HT1080 (cell line): ENCODE measurements at regions not wholly inside any gene's neighbourhood (a gene's known extent, or its start where the extent isn't known, plus 50 kb on each side); places are given as distances from the start of the nearest gene placed in this dataset.

Experiments used
- DNase-seq: peaks from one replicate; pipeline ENCODE4 v3.0.0-alpha.2; 2015; ENCODE audit warnings: low read depth

DNA sequence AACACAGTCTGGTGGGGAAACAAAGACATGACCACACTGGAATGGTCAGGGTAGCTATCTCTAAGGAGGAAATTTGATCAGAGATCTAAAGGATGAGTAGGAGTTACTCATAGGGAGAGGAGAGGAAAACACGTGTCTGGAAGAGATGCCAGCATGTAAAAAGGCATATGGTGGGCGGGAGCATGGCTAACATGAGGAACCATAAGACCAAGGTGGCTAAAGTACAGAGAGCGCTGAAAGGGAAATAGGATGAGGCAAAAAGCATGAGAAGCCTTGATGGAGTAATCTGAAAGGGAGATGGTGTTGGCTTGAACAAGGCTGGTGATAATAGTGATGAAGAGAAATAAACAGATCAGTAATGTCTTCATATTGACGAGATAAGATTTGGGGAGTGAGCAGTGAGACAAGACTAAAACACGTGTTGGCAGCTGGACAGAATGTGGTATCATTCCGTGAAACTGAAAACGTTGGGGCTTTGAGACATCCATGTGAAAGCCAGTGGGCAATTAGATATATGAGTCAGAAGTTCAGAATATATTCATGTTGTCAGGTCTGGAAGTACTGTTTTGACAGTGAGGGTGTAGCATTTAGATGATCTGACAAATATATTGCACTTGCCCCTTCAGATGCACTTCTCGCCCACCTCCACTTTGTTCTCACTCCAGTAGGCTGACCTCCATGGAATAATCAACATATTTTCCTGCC is 209.1 kb upstream of the KCNN2 start:
- DNase-seq = peak; percentile 69

DNA sequence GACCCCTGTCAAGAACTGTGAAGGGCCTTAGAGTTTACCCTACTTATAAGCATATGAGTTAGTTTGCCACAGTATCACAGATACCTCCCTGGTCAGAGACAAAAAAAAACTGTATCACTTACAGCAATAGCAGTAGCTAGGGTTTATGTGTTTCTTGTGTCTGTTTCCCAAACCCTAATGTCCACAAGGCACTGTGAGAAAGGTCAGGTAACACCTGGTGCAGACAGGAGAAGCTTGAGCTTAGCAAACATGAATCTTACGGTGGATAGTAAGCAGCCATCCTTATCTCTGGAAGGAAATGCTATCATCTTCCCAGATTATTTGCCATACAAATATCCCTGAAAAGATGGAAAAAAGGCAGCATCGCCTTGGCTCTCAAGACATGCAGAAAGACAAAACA is 208.5 kb upstream of the KCNN2 start:
- no peak for DNase-seq

DNA sequence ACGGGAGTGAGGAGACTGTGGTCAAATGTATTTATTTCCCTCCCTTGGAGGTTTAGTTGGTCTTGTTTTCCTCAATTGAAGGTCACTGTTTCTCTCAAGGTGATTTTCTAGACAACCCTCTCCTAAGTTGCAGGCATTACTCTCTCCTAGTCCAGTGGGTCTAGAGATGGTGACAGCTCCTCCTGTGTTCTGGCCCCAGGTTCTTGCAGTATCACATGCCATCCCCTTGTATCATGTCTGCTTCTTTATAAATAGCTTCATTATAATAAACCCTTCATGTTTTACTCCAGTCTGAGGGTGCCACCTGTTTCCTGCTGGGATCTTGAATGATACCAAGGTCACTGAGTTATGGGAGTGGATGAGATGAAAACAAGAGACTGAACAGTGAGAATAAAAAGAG is 208.0 kb upstream of the KCNN2 start:
- no peak for DNase-seq

DNA sequence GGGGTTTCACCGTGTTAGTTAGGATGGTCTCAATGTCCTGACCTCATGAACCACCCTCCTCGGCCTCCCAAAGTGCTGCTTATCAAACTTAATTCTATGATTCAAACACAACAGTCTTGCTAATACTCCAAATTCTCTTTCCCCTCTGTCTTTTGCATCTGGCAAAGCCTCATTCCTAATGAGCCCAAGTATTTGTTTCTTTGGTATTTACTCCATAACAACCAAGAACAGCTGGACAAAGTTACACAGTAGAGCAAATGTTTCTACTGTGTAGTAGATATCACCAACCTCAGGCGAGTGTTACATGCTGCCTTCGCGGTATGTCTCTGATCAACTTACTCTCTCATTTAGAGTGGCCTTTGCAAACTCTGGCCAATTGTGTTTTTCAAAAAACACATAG is 195.8 kb upstream of the KCNN2 start:
- DNase-seq = no peak

DNA sequence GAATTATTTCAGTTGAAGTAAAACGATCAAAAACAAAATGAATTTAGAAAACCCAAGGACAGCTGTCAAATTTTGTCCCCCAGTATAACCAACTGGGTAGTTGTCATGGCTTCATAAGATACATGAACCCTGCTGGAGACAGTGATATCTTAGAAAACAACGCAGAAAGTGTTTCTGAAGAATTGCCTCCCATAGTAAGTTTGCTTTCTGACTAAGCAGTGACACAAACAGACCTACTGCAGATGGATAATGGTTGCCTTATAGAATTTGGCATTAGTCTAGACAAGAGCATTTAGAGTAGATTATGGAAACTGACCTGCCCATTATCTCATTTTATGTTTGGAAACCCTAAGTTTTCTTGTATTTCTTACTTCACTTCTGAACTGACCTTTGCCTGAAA is 187.7 kb upstream of the KCNN2 start:
- DNase-seq = no peak

DNA sequence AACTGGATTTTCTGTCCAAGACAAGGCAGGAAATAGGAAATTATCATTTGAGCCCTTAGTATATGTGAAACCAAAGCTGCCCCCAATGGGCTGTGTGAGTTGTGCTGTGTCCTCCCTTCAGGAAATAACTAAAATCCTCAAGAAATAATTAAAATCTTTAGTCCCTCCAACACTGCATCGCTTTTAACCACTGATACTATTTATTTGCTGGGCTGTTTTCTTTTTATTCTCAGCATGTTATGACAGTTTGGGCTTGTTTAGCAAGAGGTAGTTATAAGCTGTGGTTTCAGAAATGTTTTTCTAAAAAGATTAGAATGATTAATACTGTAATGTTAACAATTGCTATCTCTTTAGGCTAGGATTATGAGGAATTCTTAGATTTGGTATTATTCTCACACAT is 187.0 kb upstream of the KCNN2 start:
- no peak for DNase-seq

DNA sequence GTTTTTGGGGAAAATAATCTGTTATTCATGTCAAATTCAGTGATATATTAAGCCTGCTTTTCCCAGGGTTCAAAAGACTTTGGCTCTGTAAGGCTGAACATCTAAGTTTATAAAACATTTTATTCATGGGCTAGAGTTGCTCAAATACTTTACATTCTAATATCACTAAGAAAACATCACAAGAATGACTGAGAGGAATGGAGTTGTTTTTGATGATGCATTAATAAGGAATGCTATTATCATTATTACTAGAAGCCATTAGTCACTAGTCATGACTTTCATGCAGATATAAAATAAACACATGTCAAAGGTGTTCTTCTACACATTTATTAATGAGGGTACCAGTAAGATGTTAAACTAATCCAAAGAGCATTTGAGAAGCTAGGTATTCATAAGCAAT is 185.5 kb upstream of the KCNN2 start:
- DNase-seq = no peak

DNA sequence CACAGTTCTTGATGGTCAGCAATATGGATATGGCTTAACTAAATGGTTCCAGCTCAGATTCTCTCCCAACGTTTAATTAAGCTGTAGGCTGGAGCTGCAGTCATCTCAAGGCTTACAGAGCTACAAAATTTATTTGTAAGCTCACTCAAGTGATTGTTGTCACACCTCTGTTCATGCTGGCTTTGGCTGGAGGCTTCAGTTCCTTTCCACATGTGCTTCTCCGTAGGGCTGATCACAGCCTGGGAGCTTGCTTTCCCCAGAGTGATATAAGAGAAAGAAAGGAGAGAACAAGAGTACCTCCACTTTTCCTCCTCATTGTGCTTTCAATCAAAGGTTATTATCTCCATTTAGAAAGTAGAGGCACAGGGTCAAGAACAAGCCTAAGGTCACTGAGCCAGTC is 182.7 kb upstream of the KCNN2 start:
- DNase-seq = no peak

DNA sequence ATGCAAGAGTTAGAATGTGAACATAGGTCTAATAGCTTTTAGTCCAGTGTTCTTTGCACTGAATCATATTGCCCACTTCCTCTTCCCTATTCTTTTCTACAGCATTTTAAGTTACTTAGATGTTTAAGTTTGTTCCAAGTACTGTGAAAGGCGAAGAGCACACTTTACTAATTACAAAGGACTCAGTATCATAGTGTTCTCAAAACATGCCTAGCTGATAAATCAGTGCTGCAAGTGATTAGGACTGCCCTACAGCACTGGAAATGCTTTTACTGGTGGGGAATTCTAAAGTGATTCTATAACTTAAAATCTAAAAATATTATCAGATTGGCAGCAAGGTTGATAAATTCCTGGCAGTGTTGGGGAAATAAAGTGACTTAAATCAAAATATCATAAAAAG is 177.9 kb upstream of the KCNN2 start:
- no peak for DNase-seq

DNA sequence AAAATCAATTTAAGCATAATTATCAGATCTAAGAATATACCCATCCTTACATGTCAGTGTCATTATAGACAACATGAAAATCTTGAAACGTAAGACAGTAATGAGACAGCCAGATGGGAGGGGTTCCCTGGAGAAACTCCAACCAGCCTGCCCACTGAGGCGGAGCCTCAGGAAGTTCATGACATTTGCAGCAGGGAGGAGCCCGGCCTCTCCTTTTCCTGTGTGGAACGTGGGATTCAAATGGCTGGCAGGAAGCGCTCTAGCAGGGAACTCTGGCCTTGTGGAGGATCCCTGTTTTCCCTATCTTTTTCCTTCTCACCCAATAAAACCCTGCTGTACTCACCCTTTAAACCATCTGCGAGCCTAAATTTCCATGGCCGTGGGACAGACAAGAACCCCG is 176.6 kb upstream of the KCNN2 start:
- peak; percentile 13 for DNase-seq

DNA sequence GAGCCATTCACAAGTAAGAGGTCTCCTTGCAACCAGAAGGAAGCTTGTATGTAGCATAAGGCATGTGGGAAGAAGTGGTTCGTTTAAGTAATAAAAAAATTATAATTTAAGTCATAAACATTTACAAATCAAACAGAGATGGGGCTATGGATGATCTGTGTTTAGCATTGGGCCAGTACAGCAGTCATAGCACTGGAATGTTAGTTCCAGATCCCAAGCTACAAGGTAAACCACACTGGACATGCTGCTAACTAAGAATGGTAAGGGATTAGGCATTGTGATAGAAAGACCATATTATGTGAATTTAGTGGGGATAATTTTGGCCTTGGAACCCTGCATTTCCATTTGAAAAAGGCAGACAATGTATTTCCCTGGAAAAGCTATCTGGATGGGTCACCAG is 170.4 kb upstream of the KCNN2 start:
- peak; percentile 3 for DNase-seq

DNA sequence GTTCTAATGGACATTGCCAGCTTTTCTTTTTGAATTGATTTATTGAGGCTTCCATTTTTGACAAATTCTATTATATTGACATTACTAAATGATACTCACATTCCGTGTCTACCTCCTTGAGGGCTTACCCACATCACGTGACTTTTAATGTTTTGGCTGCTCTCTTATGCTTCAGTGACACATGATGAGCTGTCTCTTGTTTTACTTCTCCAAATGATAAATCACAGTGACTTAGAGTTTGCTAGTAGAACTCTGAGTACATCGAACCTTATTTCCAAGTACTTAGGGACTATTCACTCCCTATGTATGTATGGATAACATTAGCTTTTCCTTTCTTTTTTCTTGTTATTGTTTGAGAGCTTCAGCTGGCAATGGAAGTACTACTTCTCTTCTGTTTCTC is 169.8 kb upstream of the KCNN2 start:
- peak; percentile 86 for DNase-seq

DNA sequence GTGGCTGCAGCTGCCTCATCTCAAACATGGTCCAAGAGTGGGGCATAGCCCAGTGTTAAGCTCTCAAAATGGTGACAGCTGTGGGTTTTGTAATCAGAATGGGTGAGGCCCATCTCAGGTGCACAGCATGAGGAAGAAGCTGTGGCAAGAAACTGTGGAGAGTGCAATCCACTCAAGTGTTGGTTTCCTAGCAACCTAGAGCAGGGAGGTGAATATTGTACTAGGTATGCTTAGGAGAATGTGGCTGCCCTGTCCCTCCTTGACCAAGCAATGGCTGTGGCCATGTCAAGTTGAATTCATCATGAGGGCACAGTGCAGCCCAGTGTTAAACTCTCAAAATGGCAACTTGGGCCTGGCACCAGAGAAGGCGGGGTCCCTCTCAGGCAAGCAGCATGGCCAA is 160.5 kb upstream of the KCNN2 start:
- no peak for DNase-seq

DNA sequence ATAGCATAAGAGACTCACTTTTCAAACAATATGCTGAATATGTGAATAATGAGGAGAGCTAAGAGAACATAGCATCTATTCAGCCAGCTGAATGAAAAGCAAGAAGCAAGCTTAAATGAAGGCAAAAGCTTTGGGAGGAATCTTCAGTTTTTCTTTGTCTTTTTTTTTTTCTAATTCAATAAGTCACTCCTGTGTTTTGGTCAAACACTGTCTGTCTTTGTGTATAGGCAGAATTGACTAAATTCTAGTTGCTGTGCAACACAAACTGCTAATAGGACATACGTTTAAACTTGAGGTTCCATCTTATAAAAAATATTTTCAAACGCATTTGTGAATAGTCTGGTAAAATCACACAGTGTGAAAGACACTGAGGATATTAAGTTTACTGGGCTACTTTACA is 156.9 kb upstream of the KCNN2 start:
- no peak for DNase-seq

DNA sequence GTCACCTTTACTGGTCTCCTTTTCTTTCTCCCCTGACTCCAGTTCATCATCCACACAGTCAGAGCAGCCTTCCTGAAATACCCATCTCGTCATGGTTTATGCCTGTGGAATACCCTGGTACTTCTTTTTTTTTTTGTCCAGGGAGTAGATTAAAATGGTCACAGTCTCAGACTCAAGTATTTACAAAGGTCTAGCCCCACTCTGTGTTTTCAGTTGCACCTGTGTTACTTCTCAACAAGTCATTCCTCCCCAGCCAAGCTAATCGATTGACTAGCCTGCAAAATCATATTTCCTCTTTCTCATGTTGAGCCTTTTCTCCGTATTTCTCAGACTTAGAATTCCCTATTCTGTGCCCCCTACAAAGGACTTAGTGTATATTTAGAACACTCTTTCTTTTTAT is 155.2 kb upstream of the KCNN2 start:
- no peak for DNase-seq

DNA sequence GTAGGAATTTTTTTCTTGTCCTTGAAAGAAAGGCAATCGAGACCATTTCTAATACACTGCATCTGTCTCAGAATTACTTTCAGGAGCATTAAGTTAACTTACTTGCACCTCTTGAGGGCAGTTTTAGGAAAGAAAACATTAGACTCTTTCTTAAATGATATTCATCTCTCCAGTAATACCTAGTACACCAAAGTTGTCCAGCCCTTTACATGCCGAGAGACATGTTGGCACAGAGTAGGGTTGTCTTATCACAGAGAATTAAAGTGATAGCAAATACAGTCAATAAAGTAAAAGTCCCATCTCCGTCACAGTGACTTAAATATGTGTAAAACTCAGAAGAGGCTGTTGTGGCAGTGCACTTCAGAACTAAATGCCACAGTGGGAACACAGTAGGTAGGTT is 154.3 kb upstream of the KCNN2 start:
- DNase-seq = no peak

DNA sequence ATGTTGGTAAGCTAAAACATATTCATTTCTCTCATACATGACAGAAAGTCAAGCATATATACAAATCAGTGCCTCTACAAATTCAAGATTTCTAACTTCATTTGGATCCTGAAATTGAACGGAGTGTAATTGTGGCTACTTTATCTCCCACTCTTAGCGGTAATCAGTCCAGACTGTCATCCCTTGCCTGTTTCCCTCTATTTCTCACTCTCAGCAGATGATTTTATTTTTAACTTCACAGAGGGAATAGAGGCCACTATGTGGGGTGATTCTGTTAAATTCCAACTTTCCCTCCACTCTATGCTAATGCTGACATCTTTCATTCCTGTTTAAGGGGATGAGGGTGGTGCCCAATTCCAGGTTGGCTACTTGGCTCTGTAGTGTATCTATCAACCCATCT is 153.8 kb upstream of the KCNN2 start:
- no peak for DNase-seq

DNA sequence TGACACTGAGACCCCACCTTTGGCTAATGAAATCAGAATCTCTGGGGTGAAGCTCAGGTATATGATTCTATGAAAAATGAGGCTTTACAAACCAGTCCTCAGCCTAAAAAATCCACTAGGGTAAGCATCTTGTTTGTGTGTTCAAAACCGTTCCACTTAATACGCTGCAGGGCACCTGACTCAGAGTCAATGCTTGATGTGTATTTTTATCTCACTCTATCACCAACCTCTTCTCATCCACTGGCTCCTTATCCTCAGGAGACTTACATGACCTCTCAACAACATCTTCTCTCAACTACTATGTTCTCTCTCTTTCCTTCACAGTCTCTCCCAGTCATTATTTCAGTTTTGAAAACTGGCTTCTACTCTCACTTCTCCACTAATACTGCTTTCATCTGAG is 153.3 kb upstream of the KCNN2 start:
- DNase-seq = no peak

DNA sequence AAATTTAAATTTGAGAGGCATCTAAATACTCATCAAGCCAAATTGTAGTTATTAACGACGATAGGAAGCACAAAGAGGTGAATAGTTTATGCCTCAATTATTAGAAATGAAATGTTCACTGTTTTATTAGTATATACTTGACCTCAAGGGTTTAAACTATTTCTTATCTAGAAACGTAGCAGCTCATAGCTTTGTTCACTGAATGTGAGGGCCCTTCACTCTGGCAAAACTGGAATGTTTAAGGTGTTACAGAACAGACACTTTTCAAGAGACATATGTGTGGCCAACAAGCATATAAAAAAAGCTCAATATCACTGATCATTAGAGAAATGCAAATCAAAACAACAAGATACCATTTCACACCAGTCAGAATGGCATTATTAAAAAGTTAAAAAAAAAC is 151.2 kb upstream of the KCNN2 start:
- no peak for DNase-seq

DNA sequence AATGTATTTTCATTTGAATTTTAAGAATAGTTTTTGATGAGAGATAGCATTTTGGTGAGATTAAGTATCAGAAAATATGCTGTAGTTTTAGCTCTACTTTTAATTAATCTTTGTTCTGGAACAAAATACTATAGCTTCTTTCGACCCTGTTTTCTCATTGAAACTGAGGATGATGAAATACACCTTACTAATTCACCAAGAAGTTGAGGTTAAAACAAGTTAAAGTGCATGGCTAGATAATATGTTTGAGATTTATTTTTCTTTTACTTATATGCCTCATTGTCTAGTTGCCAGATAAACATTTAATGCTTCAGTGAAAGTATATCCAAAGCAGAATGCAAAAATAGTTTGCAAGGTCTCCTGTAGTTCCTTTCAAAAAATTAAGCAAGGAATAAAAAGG is 140.1 kb upstream of the KCNN2 start:
- no peak for DNase-seq

DNA sequence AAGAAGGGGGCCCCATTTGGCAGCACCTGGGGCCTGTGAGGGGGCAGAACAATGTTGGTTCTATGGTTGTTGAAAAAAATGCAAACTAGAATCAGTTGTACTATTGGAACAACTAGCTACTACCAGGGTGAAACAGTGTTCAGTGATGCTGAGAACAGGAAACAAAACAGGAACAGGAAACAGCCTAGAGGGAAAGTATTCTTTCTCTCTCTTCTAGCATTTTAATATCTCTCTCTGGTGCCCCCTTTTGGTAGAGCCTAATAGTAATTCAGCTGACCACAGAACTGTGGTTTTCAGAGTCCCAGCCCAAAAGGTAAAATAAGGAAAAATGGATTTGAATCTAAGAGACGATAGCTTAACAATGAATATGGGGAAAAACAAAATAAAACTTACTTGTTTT is 138.0 kb upstream of the KCNN2 start:
- peak; percentile 47 for DNase-seq

DNA sequence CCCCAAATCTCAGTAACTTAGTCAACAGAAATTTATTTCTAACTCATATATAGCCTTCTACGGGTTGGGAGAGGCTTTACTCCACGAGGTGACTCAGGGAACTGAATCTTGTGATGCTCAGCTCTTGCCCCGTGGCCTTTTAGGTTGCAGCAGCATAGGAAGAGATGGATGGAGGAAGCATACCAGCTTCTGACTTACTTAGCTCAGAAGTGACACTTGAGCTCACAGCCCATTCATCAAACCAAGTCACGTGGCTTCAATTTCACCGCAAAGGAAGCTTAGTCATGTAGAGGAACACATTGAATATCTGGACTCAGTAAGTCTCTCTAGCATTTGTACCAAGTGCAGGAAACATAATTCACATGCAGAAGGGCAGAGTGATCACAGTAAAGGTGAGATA is 124.1 kb upstream of the KCNN2 start:
- DNase-seq = peak; percentile 96

DNA sequence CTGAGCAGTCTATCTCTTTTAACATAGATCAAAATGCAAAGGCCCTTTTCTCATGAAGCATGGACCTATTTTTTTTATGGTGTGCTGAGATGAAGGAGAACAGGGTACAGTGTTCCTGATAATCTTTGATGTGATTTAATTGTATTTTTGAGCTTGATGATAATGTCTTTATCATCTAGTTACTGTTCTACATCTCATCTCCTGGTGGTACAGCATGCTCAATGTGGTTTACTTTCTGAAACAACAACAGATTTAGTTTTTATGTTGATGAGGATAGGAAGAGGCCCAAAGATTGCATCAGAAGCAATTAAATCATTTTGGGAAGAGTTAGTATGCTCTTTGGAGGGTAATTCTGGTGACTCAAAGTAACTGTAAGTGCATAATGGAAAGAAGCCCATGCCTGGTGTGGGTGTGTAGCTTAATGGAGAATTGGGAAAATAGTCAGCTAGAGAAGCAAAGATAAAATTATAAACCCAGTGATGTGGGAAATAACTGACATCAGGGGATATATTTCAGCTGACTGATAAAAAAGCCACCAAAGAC is 123.0 kb upstream of the KCNN2 start:
- DNase-seq = no peak
